ENCODE measurements at regions not wholly inside any gene's neighbourhood (a gene's known extent, or its start where the extent isn't known, plus 50 kb on each side); places are given as distances from the start of the nearest gene placed in this dataset.

DNA sequence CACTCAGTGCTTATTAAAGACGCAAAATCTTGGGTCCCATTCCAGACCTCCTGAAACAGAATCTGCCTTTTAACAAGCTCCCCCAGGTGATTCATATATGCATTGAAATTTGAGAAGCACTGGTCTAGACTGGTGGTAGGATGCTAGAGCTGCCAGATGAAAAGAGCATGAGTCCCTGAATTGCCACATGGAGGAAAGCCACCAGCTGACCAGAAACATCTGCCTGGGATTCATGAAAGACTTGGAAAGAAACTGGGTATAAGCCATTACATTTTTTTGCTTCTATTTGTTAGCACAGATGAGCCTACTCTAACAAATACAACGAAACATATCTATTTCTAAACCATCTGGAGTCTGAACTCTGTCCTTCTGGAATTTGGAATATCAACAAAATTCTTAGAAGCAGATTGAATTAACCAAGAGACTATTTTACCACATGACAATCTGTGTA, 228.9 kb downstream of the RBM43 start:
- DNase-seq (ENCODE audit: low spot score), result no peak

- DNase-seq (ENCODE audit: low spot score), result no peak
Observed at GRCh38 chr2:151030663-151031230, 230.9 kb downstream of the RBM43 start.

DNA sequence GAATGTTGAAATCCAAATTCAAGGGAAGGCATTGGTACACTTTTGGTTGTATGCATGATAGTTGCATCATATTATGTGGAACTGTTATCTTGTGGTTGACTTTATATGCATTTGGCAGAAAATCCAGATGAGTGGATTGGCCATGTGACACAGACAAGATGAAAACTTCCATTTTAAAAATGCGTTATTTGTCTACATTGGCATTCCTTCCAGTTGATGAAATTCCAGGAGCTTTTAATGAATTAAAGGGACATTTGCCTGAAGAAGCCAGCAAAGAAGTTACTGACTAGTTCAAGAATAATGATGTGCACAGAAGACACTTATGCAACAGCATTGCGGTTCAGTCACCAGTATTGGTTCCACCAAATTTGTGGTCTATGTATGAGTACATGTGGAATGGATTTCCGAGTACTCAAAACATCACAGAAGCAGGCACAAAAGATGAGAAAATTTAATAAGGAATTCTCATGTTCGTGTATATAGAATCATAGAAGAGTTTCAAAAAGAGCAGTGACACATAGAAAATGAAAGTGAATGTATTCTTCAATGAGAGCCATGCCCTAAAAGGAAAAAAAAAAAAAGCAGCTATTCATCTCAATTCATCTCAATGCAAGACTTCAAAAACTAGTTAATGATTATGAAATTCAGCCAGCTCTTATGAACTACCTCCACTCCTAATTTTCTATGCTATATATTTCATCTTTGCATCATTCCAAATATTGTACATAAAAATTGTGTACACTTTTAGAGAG, 232.1 kb downstream of the RBM43 start:
- DNase-seq (ENCODE audit: low spot score), result no peak

DNA sequence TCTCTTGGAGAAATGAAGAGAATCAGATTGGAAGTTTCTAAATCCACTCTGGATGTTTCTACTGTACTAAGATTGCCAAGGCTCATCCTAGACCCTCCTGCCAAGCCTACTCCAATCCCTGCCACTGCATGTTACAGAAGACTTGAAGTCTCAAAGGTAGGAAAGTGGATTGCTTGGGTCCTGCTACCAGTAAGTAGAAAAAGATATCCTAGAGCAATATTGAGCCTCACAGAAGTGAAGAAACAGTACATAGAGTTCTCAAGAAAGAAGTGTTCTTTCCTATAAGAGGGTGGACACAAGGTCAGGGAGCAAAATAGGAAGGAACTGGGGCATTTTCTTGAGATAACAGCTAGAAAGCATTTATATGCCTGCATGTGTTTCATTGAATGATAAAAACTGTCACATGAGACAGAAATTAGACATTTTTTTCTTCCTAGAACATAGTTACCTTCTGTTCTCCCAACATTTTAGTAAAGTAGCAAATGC, 232.9 kb downstream of the RBM43 start:
- DNase-seq (ENCODE audit: low spot score), result no peak

- no peak for DNase-seq (ENCODE audit: low spot score)
Observed at GRCh38 chr2:151027151-151027550, 234.5 kb downstream of the RBM43 start.

- DNase-seq (ENCODE audit: low spot score), result no peak
Observed at GRCh38 chr2:151025816-151026215, 235.8 kb downstream of the RBM43 start.

DNA sequence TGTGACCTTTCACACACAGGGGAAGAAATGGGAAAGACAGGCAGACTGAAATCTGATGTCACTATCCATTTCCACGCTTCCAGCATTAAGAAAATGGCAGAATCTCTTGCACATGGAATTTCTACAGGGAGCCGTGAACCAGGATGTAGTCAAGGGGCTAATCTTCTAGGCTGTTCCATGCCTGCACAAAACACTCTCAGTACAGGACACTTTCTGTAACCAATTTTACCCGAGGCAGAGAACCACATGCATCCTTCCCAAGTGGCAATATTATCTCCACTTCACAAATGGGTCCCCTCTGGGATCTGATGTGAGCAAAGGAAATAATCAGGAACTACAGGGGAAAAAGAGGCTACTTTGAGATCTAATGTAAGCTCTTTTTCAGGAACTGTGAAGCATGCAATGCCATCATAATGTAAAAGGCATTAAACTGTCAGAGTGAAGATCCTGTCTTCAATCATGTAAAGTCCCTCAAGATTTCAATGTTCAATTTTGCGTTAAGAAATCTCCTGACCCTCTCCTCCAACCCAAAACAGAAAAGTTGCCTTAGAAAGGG, 236.9 kb downstream of the RBM43 start:
- no peak for DNase-seq (ENCODE audit: low spot score)

DNA sequence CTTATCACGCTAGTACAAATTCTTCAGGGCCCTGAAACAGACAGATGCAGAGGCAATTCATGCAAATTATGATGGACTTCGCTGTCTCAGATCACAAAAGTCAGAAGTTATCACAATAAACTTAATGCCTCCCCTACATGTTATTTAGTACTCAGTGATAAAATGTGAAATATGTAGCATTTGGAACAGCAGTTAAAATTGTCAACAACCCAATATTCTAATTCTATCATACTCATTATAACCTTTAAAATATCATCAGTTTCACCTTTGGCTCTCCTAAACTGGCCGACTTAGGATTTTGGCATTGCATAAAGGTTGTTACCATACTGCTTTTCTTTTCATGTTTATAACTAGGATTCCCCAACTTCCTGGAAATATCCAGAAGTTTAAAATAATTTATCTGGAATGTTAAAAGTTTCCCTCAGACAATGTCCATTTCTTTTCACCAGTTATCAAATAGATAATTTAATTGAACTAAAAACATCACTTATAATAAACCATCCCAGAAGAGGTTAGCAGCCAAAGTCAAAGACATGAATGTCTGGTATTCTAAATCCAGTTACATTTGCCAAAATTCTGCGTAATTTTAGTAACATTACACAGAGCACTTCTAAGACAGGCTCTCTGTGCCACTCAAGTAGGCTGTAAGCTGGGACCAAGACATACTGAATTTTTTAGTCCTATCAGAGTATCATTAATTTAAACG, 239.8 kb downstream of the RBM43 start:
- DNase-seq (ENCODE audit: low spot score), result no peak

GRCh38 chr2:151020411-151020810, 241.3 kb downstream of the RBM43 start:
- no peak for DNase-seq (ENCODE audit: low spot score)

DNA sequence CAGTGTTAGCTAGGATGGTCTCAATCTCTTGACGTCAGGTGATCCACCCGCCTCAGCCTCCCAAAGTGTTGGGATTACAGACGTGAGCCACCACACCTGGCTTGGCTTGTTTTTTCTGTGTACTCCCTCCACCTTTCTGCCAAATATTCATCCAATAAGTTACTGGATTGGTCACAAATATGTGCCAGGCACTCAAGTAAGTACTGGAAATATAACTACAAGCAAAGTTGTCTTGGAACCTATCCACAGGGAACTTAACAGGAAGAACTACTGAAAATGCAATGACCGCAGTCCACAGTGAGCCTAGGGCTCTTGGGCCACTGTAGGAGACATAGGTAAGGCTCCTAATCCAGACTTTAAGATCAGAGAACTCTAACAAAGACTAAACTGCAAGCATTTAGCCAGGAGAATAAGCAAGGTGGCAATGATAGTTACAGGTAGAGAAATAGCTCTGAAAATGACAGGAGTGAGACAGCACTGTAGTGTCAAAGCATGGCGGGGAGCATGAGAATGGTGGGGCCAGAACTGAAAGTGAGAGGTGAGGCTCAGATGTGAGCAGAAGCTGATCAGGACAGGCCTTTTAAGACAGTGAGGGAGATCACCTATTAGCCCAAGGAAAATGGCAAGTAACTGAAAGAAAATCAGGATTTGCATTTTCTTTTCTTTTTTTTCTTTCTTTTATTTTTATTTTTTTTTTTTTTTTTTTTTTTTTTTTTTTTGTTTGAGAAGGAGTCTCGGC, 252.1 kb downstream of the RBM43 start:
- no peak for DNase-seq (ENCODE audit: low spot score)

DNA sequence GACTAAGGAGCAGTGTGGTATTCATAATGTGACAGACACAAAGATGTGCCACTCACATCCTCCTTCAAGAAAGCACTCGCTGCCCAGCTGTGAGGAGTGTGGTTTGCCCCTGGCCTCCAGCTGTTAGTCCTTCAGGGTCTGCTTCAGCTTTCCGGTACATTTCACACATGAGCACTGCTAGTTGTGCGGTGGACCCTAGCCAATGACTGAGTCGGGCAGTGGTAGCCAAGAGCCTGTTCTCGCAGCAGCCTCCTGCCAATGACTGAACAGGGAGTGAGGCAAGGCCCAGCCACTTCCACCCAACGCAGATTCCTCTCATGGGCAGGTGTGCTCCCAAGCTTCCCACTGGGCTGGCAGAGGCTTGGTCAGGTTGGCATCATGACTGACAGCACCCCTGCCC, 254.3 kb downstream of the RBM43 start:
- DNase-seq (ENCODE audit: low spot score), result no peak

DNA sequence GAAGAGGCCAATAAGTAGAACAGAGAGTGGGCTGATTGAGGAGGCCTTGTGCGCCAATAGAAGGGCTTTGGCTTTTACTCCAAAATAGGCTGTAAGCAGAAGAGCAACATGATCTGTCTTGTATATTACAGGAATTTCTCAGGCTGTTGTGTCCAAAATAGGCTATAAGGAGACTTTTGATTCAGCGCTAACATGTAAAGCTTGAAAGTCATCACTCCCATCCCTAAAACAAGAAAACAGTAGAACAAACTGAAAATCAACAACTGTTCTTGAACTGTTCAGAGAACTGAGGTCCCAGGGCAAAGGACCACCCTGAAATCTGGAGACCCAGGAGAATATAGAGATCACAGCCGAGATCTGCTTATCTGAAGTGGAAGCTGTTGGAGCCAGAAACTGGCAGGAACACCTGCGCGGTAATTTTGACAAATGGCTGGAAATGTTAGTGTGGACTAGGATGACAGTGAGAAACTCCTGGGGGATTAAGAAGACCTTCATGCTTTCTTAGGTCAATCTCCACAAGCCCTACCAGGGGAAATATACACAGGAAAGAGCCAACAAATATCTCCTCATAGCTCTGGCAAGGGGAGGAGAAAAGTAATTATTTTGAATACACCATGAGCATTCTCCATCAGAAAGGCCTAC, 258.6 kb downstream of the RBM43 start:
- DNase-seq (ENCODE audit: low spot score), result no peak

DNA sequence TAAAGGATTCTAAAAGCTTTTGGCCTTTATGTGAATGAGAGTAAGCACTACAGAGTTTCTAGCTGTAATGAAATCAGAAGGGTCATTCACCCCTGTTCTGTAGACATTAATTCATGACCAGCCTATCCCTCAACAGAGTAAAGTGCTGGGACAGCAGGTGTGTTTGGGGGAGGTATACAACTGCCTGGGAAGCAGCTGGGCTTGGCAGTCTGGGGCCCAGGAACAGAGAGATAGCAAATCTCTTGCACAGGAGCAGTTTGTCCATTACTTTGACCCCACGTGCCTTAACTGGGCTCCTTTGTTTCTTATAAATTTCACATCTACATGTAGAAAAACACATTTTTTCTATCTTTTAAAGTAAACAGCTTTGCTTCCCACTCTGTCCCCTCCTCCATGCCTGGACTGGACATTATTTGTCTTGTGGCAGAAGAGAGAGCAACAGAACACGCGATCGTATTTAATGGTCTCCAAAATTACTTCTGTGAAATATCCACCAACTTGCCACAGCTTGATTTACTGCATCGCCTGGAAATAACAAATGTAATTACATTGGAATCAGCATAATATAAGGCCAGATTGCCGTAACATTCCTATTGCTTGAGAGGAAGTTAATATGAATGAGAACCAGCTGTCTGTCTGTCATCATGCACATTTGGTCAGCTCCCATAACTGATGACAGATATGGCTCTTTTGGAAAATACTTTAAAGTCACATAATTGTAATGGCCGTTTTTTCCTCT, 263.8 kb downstream of the RBM43 start:
- DNase-seq (ENCODE audit: low spot score), result no peak

- no peak for DNase-seq (ENCODE audit: low spot score)
Observed at GRCh38 chr2:150997066-150997465, 264.6 kb downstream of the RBM43 start.

DNA sequence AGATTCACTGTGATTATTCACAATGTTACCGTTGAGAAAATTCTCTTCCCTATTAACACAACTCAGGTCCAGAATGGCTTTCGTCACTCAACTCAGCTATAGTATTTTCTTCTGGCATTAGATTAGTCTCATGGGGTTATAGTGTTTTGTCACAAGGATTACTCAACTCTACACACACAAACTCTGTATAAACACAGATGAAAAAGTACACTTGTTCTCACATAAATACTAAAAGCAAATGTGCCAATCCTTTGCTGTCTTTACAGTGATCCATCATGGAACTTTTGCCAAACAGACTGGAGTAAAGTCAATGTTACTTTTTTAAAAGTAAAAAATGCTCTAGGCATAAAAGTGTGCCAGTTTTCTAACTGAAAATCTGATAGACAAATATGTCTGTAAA, 267.6 kb downstream of the RBM43 start:
- no peak for DNase-seq (ENCODE audit: low spot score)

DNA sequence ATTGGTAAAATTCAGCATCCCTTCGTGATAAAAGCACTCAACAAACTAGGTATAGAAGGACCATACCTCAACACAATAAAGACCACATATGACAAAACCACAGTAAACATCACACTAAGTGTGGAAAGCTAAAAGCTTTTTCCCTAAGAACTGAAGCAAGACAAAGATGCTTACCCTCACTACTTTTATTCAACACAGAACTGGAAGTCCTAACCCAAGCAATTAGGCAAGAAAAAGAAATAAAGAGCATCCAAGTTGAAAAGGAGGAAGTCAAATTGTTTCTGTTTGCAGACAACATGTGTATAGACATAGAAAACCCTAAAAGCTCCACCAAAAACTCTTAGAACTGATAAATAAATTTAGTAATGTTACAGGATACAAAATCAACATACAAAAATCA, 271.7 kb downstream of the RBM43 start:
- DNase-seq (ENCODE audit: low spot score), result no peak

GRCh38 chr2:150985741-150986140, 275.9 kb downstream of the RBM43 start:
- DNase-seq (ENCODE audit: low spot score), result no peak

DNA sequence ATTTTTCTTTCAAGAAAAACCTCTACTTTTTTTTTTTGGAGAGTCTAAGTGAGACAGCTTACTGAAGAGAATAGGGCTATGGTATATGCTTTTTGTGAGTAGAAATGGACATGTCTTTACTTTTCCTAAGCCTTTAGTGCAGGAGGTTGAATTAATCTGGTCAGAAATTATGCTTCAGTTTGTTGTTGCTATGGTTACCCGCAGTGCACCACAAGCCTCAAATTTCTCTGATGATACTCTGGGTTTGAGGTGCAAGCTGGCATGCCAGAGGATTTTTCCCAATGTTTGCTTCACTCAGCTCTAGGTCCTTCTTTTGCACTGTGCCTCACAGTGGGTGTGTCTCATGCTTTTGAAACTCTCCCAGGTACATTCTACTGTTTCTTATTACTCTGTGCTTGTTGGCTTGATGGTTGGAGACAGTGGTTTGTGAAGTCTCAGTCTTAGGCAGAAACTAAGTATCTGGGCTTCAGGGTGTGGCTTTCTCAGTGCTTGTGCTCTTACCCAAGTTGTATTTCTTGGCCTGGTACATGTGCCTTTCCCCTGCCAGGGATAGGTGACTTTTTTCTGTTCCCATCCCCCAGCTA, 278.3 kb downstream of the RBM43 start:
- DNase-seq (ENCODE audit: low spot score), result no peak

DNA sequence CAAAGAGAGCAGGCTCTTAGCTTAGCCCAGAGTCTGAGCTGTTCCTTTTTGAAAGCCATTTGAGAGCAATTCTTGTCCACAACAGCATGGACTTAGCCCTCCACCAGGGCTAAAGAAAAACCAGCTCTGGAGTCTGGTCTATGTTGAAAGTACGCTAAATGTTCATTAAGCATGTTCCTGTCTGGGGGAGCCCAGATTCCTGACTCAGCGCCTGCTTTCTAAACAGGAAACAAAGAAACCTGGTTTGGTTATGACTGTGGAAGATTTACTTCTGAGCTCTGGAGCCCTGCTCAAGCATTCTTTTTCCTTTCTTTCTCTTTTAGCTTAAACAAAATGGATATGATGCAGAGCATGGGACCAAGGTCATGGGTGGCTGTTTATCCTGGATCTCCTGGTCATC, 279.8 kb downstream of the RBM43 start:
- DNase-seq (ENCODE audit: low spot score), result no peak

DNA sequence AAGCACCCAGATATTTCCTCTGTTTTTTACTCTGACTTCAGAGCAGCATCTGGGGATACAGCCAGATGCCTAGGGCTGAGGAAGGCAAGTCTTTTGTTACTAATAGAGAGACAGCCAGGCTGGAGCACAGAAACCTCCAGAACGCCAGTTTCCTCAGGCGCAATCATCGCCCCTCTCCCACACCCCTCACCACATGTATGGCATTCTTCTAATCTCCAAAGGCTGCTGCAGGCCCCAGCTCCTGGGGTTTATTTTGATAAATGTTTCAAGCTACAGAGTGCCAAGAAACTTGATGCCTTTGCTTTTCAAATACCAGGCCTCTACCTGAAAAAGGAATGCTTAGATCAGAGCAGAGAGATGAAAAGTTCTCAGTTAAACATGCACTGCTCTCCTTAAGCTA, 283.6 kb downstream of the RBM43 start:
- no peak for DNase-seq (ENCODE audit: low spot score)

- DNase-seq (ENCODE audit: low spot score), result no peak
Observed at GRCh38 chr2:150977296-150977695, 284.4 kb downstream of the RBM43 start.

Data from putamen (tissue), 1 donor.